OCI-LY7 (cell line): ENCODE measurements at regions not wholly inside any gene's neighbourhood (a gene's known extent, or its start where the extent isn't known, plus 50 kb on each side); places are given as distances from the start of the nearest gene placed in this dataset.

Experiments used
- CTCF ChIP-seq: fragments of 200-600 bp; sonication (generic); conservative IDR thresholded peaks from 2 replicates; pipeline ENCODE4 v1.5.1; 2014; ENCODE audit warnings: mild to moderate bottlenecking, antibody characterized with exemption, low read length, moderate library complexity, mixed read lengths
- EZH2phosphoT487 ChIP-seq: fragments of 200-600 bp; sonication (generic); IDR thresholded peaks from 2 replicates; pipeline ENCODE4 v1.6.1; 2018; ENCODE audit warnings: low read depth, borderline replicate concordance, mild to moderate bottlenecking, mixed run types, antibody characterized with exemption, low read length, moderate library complexity, mixed read lengths

DNA sequence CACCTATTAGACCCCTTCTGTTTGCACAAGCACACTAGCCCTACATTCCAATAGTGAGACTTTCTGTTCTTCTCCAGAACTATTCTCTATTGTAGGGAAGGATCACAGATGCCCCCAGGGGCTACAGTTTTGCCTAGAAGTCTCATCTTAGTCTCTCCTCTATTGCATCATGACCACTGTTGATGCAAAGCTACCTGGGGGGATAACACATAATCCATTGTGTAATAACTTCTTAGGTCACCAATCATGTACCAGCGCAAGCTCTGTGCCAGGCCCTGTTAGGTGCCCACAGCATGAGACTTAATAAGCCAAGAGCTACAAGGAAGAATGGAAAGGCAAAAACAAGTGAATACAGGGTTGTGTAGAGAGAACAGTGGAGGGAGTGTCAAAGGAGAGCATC, 98.1 kb upstream of the TNFAIP3 start:
- TF ChIP-seq CTCF (no peak), EZH2phosphoT487 (no peak)
